GM18505 (cell line): ENCODE measurements at regions not wholly inside any gene's neighbourhood (a gene's known extent, or its start where the extent isn't known, plus 50 kb on each side); places are given as distances from the start of the nearest gene placed in this dataset.
"Not testable (repeated sequence)": the region's sequence is repeated elsewhere in the genome, so short reads cannot be mapped to it uniquely, and the experiment has no call there.

Experiments used
- ATAC-seq: cut with Tn5 transposase; IDR thresholded peaks from one replicate; pipeline ENCODE4 v1.9.1; 2021; ENCODE audit not compliant: unreplicated experiment

DNA sequence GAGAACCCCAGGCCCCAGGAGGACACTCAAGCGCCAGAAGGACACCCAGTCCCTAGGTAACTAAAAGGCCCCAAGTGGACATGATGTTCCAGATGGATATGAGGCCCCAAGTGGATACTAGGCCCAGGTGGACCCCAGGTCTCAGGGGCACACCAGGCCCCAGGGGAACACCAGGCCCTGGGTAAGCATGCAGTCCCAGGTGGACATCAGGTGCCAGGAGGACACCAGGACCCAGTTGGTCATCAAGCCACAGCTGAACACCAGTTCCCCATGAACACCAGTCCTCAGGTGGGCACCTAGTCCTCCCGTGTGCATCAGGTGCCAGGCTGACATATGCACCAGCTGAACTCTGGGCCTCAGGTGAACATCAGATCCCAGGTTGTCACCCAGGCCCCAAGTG, 1488.8 kb upstream of the TPTE start:
- ATAC-seq = not testable (repeated sequence)

GRCh38 chr21:9033295-9033694, 1488.1 kb upstream of the TPTE start:
- ATAC-seq = not testable (repeated sequence)

DNA sequence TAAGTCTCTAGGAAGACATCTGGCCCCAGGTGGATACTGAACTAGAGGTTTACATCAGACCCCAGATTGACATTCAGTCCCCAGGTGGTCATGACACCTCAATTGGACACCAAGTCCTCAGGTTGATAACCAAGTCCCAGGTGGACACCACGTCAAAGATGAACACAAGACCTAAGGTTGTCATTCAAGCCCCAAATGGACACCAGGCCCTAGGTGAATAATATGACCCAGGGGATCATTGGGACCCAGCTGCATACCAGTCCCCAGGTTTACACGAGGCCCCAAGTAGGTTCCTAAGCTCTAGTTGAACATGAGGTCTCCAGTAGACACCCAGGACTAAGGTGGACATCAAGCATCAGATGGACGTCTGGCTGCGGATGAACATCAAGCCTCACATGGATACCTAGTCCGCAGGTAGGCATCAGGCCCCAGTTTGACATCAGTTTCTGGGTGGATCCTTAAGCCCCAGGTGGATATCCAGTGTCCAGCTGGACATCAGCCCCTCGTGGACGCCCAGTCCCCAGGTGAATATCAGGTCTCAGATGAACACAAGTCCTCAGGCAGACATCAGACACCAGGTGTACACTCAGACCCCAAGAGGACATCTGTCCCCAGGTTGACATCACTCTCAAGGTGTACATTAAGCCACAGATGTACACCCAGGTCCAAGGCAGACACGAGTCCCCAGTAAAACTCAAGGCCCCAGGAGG, 1486.7 kb upstream of the TPTE start:
- not testable (repeated sequence) for ATAC-seq

- not testable (repeated sequence) for ATAC-seq
Measured at GRCh38 chr21:9035225-9035624, 1486.2 kb upstream of the TPTE start.

- not testable (repeated sequence) for ATAC-seq
Measured at GRCh38 chr21:9035970-9036369, 1485.4 kb upstream of the TPTE start.

GRCh38 chr21:9036966-9037587, 1484.3 kb upstream of the TPTE start:
- not testable (repeated sequence) for ATAC-seq

DNA sequence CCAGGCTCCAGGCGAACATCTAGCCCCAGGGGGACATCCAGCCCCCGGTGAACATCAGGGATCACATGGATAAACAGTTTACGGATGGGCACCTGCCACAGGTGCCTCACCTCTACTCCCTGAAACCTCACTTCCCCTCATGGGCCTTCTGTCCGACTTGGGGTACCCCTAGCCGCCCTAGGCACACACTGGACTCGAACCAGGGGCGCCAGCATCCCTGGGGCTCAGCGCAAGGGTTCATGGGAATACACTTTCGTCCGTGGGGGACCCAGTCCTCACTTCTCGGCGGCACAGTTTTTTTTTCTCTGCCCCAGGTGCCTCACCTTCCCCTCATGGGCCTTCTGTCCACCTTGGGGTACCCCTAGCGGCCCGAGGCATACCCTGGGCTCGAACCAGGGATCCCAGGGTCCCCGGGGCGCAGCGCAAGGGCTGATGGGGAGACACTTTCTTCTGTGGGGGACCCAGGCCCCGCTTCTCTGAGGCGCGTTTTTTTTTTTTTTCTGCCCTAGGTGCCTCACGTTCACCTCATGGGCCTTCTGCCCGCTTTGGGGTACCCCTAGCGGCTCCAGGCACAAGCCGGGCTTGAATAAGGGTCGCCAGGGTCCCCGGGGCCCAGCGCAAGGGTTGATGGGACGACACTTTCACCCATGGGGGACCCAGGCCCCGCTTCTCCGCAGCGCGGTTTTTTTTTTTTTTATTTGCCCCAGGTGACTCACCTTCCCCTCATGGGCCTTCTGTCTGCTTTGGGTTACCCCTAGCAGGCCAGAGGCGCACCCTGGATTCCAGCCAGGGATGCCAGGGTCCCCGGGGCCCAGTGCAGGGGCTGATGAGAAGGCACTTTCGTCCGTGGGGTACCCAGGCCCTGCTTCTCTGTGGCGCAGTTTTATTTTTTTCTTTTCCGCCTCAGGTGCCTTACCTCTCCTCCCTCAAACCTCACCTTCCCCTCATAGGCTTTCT, 1483.5 kb upstream of the TPTE start:
- ATAC-seq = not testable (repeated sequence)

GRCh38 chr21:9039520-9040365, 1481.6 kb upstream of the TPTE start:
- not testable (repeated sequence) for ATAC-seq

- ATAC-seq = not testable (repeated sequence)
Measured at GRCh38 chr21:9040406-9040805, 1481.0 kb upstream of the TPTE start.

DNA sequence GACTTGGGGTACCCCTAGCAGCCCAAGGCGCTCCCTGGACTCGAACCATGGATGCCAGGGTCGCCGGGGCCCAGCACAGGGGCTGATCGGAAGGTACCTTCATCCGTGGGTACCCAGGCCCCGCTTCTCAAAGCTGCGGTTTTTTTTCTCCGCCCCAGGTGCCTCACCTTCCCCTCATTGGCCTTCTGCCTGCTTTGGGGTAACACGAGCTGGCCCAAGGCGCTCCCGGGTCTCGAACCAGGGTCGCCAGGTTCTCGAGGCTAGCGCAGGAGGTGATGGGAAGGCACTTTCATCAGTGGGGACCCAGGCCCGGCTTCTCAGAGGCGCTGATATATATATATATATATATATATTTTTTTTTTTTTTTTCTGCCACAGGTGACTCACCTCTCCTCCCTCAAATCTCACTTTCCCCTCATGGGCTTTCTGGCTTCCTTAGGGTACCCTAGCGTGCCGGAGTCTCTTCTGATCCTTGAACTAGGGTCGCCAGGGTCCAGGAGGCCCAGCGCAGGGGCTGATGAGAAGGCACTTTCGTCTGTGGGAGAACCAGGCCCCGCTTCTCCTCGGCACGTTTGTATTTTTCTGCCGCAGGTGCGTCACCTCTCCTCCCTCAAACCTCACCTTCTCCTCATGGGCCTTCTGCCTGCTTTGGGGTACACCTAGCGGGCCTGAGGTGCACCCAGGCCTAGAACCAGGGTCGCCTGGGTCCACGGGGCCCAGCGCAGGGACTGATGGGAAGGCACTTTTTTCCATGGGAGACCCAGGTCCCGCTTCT, 1480.0 kb upstream of the TPTE start:
- ATAC-seq = not testable (repeated sequence)

DNA sequence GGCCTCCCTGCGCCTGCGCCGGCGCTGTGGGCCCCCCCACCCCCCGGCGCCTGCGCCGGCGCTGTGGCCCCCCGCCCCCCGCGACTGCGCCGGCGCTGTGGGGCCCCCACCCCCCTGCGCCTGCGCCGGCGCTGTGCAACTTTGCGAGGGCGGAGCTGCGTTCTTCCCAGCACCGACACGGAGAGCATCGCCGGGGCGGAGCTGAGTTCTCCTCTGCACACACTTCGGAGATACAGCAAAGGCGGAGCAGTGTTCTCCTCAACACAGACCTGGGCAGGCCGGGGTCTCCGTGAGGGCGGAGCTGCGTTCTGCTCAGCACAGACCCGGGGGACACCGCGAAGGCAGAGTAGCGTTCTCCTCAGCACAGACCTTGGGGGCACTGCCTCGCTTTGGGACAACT, 1478.3 kb upstream of the TPTE start:
- not testable (repeated sequence) for ATAC-seq

DNA sequence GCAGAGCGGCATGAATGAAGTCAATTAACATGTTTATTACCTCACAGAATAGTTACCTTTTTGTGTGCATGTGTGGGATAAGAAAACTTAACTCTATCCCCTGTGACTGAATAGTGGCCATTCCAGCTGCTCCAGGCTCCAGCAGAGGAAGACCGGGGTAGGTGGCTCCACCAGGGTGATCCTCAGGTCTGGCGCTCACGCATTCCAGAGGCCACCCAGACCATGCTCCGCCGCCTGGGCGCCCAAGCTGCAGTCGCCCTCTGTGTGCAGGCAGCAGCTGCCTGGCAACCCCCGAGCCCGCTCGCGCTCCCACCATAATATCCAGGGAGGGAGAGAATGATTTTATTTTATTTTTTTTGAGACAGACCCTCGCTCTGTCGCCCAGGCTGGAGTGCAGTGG, 1474.5 kb upstream of the TPTE start:
- not testable (repeated sequence) for ATAC-seq

DNA sequence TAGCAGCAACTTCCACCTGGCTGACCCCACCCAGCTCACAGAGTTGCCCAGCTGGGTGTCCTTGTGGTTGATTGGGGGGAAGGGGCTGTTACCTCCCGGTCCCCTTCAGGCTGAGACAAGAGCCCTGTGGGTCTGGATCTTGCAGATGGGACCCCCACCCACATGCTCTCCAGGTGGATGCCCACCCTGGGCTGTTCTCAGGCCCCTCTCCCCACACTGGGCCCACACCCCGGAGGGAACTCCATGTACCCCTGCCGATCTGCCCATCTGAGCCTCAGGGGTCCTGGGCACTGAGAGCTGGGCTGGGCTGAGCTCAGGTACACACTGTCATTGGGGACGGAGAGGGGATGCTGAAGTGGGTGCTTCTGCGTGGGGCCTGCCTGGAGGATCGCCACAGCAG, 1453.9 kb upstream of the TPTE start:
- ATAC-seq = not testable (repeated sequence)

GRCh38 chr21:9068622-9069021, 1452.8 kb upstream of the TPTE start:
- ATAC-seq = not testable (repeated sequence)

GRCh38 chr21:9070703-9071102, 1450.7 kb upstream of the TPTE start:
- not testable (repeated sequence) for ATAC-seq

DNA sequence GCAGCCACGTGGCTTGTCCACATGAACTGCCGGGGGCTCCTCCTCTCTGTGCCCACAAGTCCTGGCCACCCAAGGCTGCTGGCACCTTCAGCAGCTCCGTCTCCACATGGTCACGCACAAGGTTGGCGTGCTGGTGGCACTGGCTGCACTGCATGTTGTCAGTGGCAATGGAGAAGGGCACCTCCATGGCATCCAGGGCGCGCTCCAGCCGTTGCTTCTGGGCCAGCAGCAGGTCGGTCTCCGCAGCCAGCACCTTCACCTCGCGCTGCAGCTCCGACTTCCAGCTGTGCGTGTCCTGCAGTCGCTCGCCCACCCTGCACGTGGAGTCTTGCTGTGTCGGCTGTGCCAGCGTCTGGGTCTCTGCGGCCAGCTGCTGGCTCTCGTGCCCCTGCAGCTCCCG, 1448.4 kb upstream of the TPTE start:
- not testable (repeated sequence) for ATAC-seq

DNA sequence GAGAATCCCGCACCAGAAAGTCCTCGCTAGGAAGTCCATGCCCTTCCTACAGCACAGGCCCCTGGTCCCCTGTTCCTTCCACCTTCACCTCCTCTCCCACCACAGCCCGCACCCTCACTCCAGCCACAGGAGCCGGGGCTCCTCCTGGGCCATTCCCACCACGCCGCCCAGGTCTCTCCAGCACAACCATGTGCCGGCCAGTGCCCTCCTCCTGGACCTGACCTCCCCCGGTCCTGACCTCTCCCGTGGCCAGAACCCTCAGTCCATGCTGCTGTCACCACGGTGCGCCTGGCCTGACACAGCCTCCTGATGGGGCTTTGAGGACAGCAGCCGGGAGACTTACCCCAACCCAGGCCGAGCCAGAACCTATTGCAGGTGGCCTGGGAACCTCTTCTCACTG, 1446.6 kb upstream of the TPTE start:
- ATAC-seq = not testable (repeated sequence)

DNA sequence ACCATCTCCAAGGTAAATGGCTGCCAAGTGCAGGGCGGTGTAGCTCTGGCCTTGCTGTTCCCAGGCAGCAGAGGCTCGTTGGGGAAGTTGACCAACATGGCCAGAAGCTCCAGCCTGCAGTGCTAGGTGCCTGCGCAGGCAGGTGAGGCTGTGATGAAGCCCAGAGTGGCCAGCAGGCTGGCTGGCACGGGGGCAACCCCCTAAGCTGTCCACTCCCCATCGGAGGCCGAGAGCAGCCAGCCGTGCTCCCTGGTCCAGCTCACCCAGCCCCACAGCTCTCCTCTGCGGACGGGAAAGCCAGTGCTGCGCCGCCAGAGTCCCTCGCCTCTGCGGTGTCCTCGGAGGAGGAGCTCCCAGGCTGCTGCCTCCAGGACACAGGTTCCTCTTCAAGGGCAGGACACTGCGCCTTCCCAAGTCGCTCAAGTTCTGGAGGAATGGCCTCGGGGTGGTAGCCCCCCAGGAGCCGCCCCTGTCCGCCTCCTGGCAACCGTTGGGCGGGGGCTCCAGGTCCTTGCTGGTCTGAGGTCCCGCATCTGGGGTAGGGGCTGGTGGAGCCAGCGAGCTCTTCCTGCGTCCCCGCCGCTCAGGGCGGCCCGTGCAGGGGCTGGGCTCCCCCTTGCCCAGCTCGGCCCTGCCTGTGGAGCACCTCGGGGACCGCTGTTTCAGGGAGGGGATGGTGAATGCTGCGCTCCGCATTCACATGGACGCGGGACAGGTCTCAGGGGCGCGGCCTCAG, 1438.1 kb upstream of the TPTE start:
- not testable (repeated sequence) for ATAC-seq

DNA sequence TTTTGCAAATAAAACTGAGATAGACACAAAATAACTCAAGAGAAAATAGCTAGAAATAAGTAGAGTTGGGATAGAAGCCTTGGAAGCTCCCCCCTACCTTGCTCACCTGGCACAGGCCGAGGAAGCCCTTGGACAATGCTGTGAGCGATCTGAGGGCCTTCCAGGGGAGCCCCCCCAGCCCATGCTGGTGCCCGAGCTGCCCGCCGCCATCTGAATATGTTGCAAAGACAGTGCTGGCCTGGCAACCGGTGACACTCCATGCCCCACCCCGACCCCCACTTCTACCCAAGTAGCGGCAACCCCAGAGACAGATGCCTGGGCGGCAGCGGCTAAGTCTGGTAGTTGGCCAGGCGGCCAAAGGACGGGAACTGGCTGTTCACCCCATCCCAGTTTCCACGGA, 1435.1 kb upstream of the TPTE start:
- not testable (repeated sequence) for ATAC-seq
